Esophagus squamous epithelium (tissue), 5 donors: ENCODE measurements at regions not wholly inside any gene's neighbourhood (a gene's known extent, or its start where the extent isn't known, plus 50 kb on each side); places are given as distances from the start of the nearest gene placed in this dataset.

Experiments used
- DNase-seq: peaks from one replicate; lab custom pipeline; 2025; lab: John Stamatoyannopoulos, UW
- H3K27ac ChIP-seq, 4 donors: fragments of 200-600 bp; sonication (generic); one replicate each; pipeline ENCODE4 v1.5.1; 2016 to 2019; ENCODE audit warnings: mild to moderate bottlenecking in 1 of 4
- H3K27me3 ChIP-seq, 4 donors: fragments of 200-600 bp; sonication (generic); 1 replicate in 3 of 4; 2 replicates in 1 of 4; pipeline versions ENCODE4 v1.5.1 to v1.6.0; 2017 to 2021; ENCODE audit warnings: antibody characterized with exemption in 1 of 4
- H3K36me3 ChIP-seq, 3 donors: fragments of 200-600 bp; sonication (generic); one replicate each; pipeline ENCODE4 v1.5.1; 2016 to 2019
- H3K4me1 ChIP-seq, 3 donors: fragments of 200-600 bp; sonication (generic); one replicate each; pipeline ENCODE4 v1.5.1; 2017 to 2019
- H3K4me3 ChIP-seq, 4 donors: fragments of 200-600 bp; sonication (generic); 1 replicate in 3 of 4; 2 replicates in 1 of 4; pipeline ENCODE4 v1.5.1; 2016 to 2019; ENCODE audit warnings: mild to moderate bottlenecking in 2 of 4, moderate library complexity in 1 of 4
- H3K9me3 ChIP-seq, 3 donors: fragments of 200-600 bp; sonication (generic); one replicate each; pipeline ENCODE4 v1.5.1; 2016 to 2019
- CTCF ChIP-seq, 6 experiments: fragments of 450-650 bp in 4 of 6; fragments of 200-600 bp in 2 of 6; sonication (generic) in 2 of 6; IDR thresholded peaks; one replicate each; pipeline ENCODE4 v1.5.1; 2016 to 2019; ENCODE audit warnings: antibody characterized with exemption in 6 of 6, mild to moderate bottlenecking in 4 of 6, moderate library complexity in 4 of 6
- POLR2A ChIP-seq, 4 donors: fragments of 450-650 bp; IDR thresholded peaks; one replicate each; pipeline ENCODE4 v1.6.1; 2017; ENCODE audit warnings: antibody characterized with exemption in 4 of 4, mild to moderate bottlenecking in 4 of 4, moderate library complexity in 3 of 4
- WGBS, 2 donors: methylation state at CpG; one replicate each; pipeline ENCODE4 v1.1.5; 2018; 5-methylcytosine and 5-hydroxymethylcytosine counted together
- intact Hi-C: fragments of 100-400 bp; cut with DNase I; formaldehyde crosslinking; loops from one replicate; pipeline ENCODE4 v1.15.0; 2022
- donor health status: DM: yes; HTN: yes; CAD: no.

- DNase-seq, result no peak
- TF ChIP-seq CTCF (IDR thresholded peaks at IDR 0.05) (no peak), POLR2A (IDR thresholded peaks at IDR 0.05) (no peak)
- H3K4me1 ChIP-seq, result peaks cover 13 to 49% (median 16%) of the 10 kb centered on the region in 3 donors
- intact Hi-C loops, result no loop called here
- H3K27me3 ChIP-seq, result no peaks in the 10 kb centered on the region
- H3K9me3 ChIP-seq, result no peaks in the 10 kb centered on the region
- H3K36me3 ChIP-seq, result peaks cover 0 to 93% (median 10%) of the 10 kb centered on the region in 3 donors
- no peak overlapping the region for H3K4me3 ChIP-seq
- 91 to 94% methylated on average over 2 to 9 of the region's 18 CpGs for WGBS, 2 donors
- H3K27ac ChIP-seq, result no peak overlapping the region
Measured at GRCh38 chr12:124485371-124485770, 82.0 kb downstream of the NCOR2 start.

GRCh38 chr12:124484526-124484953, 82.9 kb downstream of the NCOR2 start:
- Histone ChIP-seq H3K27me3 (no peaks in the 10 kb centered on the region), H3K27ac (no peak overlapping the region), H3K4me1 (peaks cover 18 to 53% (median 22%) of the 10 kb centered on the region in 3 donors), H3K36me3 (peaks cover 0 to 93% (median 10%) of the 10 kb centered on the region in 3 donors), H3K4me3 (no peak overlapping the region), H3K9me3 (no peaks in the 10 kb centered on the region)
- DNase-seq, result no peak
- intact Hi-C loops, result no loop called here
- TF ChIP-seq POLR2A (IDR thresholded peaks at IDR 0.05), result no peak
- TF ChIP-seq CTCF (IDR thresholded peaks at IDR 0.05), result no peak
- 79 to 82% methylated on average over 6 to 9 of the region's 10 CpGs for WGBS, 2 donors

GRCh38 chr12:124484067-124484466, 83.3 kb downstream of the NCOR2 start:
- DNase-seq, result no peak
- intact Hi-C loops, result no loop called here
- no peak for TF ChIP-seq POLR2A (IDR thresholded peaks at IDR 0.05)
- no peak for TF ChIP-seq CTCF (IDR thresholded peaks at IDR 0.05)
- Histone ChIP-seq H3K27me3 (no peaks in the 10 kb centered on the region), H3K36me3 (peaks cover 0 to 93% (median 10%) of the 10 kb centered on the region in 3 donors), H3K9me3 (no peaks in the 10 kb centered on the region), H3K27ac (no peak overlapping the region), H3K4me1 (peaks cover 18 to 52% (median 22%) of the 10 kb centered on the region in 3 donors), H3K4me3 (no peak overlapping the region)
- 88 to 100% methylated on average over 5 to 11 of the region's 12 CpGs for WGBS, 2 donors

GRCh38 chr12:124482901-124483799, 84.3 kb downstream of the NCOR2 start:
- no peak for TF ChIP-seq POLR2A (IDR thresholded peaks at IDR 0.05)
- TF ChIP-seq CTCF (IDR thresholded peaks at IDR 0.05), result no peak
- DNase-seq, result no peak
- Histone ChIP-seq H3K4me1 (peaks cover 18 to 43% (median 18%) of the 10 kb centered on the region in 3 donors), H3K27ac (no peak overlapping the region), H3K4me3 (no peak overlapping the region), H3K27me3 (no peaks in the 10 kb centered on the region), H3K9me3 (no peaks in the 10 kb centered on the region), H3K36me3 (peaks cover 2 to 93% (median 10%) of the 10 kb centered on the region in 3 donors)
- 72 to 74% methylated on average over 5 to 12 of the region's 27 CpGs for WGBS, 2 donors
- intact Hi-C loops, result no loop called here

GRCh38 chr12:124482567-124482893, 84.9 kb downstream of the NCOR2 start:
- intact Hi-C loops, result no loop called here
- TF ChIP-seq CTCF (IDR thresholded peaks at IDR 0.05) (no peak), POLR2A (IDR thresholded peaks at IDR 0.05) (no peak)
- H3K9me3 ChIP-seq, result no peaks in the 10 kb centered on the region
- no peak for DNase-seq
- H3K4me1 ChIP-seq, result peaks cover 18 to 38% (median 18%) of the 10 kb centered on the region in 3 donors
- H3K4me3 ChIP-seq, result no peak overlapping the region
- 72% methylated on average over 4 of the region's 6 CpGs; no CpG with 5 or more reads in 1 of the 2 donors for WGBS, 2 donors
- peaks cover 6 to 94% (median 10%) of the 10 kb centered on the region in 3 donors for H3K36me3 ChIP-seq
- H3K27ac ChIP-seq, result no peak overlapping the region
- H3K27me3 ChIP-seq, result no peaks in the 10 kb centered on the region
